ENCODE measurements at regions not wholly inside any gene's neighbourhood (a gene's known extent, or its start where the extent isn't known, plus 50 kb on each side); places are given as distances from the start of the nearest gene placed in this dataset.

GRCh38 chr16:6110346-6110745, 1012.8 kb upstream of the EEF2KMT start:
- H3K9me3 ChIP-seq (ENCODE audit: control insufficient read depth, insufficient read depth, low read depth, low read length): no peaks in the 10 kb centered on the region
- H3K36me3 ChIP-seq (ENCODE audit: control insufficient read depth in 2 of 2, insufficient read depth in 1 of 2, low read length in 2 of 2): no peaks in the 10 kb centered on the region
- H3K4me1 ChIP-seq (ENCODE audit: control insufficient read depth, insufficient read depth, low read length): no peaks in the 10 kb centered on the region
- ChIA-PET CTCF (no interaction called here), POLR2A (no interaction called here)
- H3K4me3 ChIP-seq (ENCODE audit: low read depth, low read length): no peak overlapping the region
- TF ChIP-seq GLI4 (tag by site-specific recombination; IDR thresholded peaks at IDR 0.05): no peak
- H3K27ac ChIP-seq (ENCODE audit: extremely low read depth, low read depth, low read length): no peak overlapping the region

GRCh38 chr16:6106061-6106460, 1008.5 kb upstream of the EEF2KMT start:
- no peak for TF ChIP-seq ZNF366 (tag by site-specific recombination; conservative IDR thresholded peaks at IDR 0.05)
- TF ChIP-seq KLF10 (tag by site-specific recombination; IDR thresholded peaks at IDR 0.05): no peak
- no peak for TF ChIP-seq ZNF19 (tag by site-specific recombination; IDR thresholded peaks at IDR 0.05; ENCODE audit: low read depth)
- Histone ChIP-seq H3K4me1 (ENCODE audit: control insufficient read depth, insufficient read depth, low read length) (no peaks in the 10 kb centered on the region), H3K27ac (ENCODE audit: extremely low read depth, low read depth, low read length) (no peak overlapping the region), H3K4me3 (ENCODE audit: low read depth, low read length) (no peak overlapping the region), H3K36me3 (ENCODE audit: control insufficient read depth in 2 of 2, insufficient read depth in 1 of 2, low read length in 2 of 2) (no peaks in the 10 kb centered on the region), H3K9me3 (ENCODE audit: control insufficient read depth, insufficient read depth, low read depth, low read length) (no peaks in the 10 kb centered on the region)
- ChIA-PET CTCF (interaction anchor here (0.6 kb wide), 1 partner anchor 537 kb away, joined by 3 read pairs; no protein-coding TSS in a partner anchor), POLR2A (no interaction called here)

- Histone ChIP-seq H3K9me3 (ENCODE audit: control insufficient read depth, insufficient read depth, low read depth, low read length) (no peaks in the 10 kb centered on the region), H3K27ac (ENCODE audit: extremely low read depth, low read depth, low read length) (no peak overlapping the region), H3K4me1 (ENCODE audit: control insufficient read depth, insufficient read depth, low read length) (no peaks in the 10 kb centered on the region), H3K4me3 (ENCODE audit: low read depth, low read length) (no peak overlapping the region), H3K36me3 (ENCODE audit: control insufficient read depth in 2 of 2, insufficient read depth in 1 of 2, low read length in 2 of 2) (no peaks in the 10 kb centered on the region)
- CTCF ChIA-PET: no interaction called here
- no peak for TF ChIP-seq KLF1 (tag by site-specific recombination; IDR thresholded peaks at IDR 0.05)
- TF ChIP-seq ZNF350 (tag by site-specific recombination; IDR thresholded peaks at IDR 0.05): no peak
- POLR2A ChIA-PET: no interaction called here
Measured at GRCh38 chr16:6105115-6105514, 1007.5 kb upstream of the EEF2KMT start.

GRCh38 chr16:6104428-6104827, 1006.8 kb upstream of the EEF2KMT start:
- CTCF ChIA-PET: interaction anchor here (0.8 kb wide), 1 partner anchor 23 kb away, joined by 3 read pairs; no protein-coding TSS in a partner anchor
- no peaks in the 10 kb centered on the region for H3K4me1 ChIP-seq (ENCODE audit: control insufficient read depth, insufficient read depth, low read length)
- no peak overlapping the region for H3K27ac ChIP-seq (ENCODE audit: extremely low read depth, low read depth, low read length)
- POLR2A ChIA-PET: no interaction called here
- H3K36me3 ChIP-seq (ENCODE audit: control insufficient read depth in 2 of 2, insufficient read depth in 1 of 2, low read length in 2 of 2): no peaks in the 10 kb centered on the region
- no peak overlapping the region for H3K4me3 ChIP-seq (ENCODE audit: low read depth, low read length)
- H3K9me3 ChIP-seq (ENCODE audit: control insufficient read depth, insufficient read depth, low read depth, low read length): no peaks in the 10 kb centered on the region
- TF ChIP-seq ZNF785 (tag by site-specific recombination; IDR thresholded peaks at IDR 0.05) (no peak), ZNF121 (tag by site-specific recombination; IDR thresholded peaks at IDR 0.05) (no peak)

- Histone ChIP-seq H3K36me3 (ENCODE audit: control insufficient read depth in 2 of 2, insufficient read depth in 1 of 2, low read length in 2 of 2) (no peaks in the 10 kb centered on the region), H3K4me3 (ENCODE audit: low read depth, low read length) (no peak overlapping the region), H3K9me3 (ENCODE audit: control insufficient read depth, insufficient read depth, low read depth, low read length) (no peaks in the 10 kb centered on the region), H3K27ac (ENCODE audit: extremely low read depth, low read depth, low read length) (no peak overlapping the region), H3K4me1 (ENCODE audit: control insufficient read depth, insufficient read depth, low read length) (no peaks in the 10 kb centered on the region)
- ChIA-PET POLR2A (no interaction called here), CTCF (interaction anchor here (0.8 kb wide), 1 partner anchor 22 kb away, joined by 3 read pairs; no protein-coding TSS in a partner anchor)
- TF ChIP-seq ZNF140 (tag by site-specific recombination; IDR thresholded peaks at IDR 0.05): no peak
- TF ChIP-seq REST (tag by site-specific recombination; IDR thresholded peaks at IDR 0.05): no peak
- no peak for TF ChIP-seq ZNF791 (tag by site-specific recombination; IDR thresholded peaks at IDR 0.05)
- TF ChIP-seq ZFP69B (tag by site-specific recombination; IDR thresholded peaks at IDR 0.05): no peak
- no peak for TF ChIP-seq ZNF747 (tag by site-specific recombination; IDR thresholded peaks at IDR 0.05)
- no peak for TF ChIP-seq ZBTB48 (tag by site-specific recombination; IDR thresholded peaks at IDR 0.05)
- TF ChIP-seq MZF1 (tag by site-specific recombination; IDR thresholded peaks at IDR 0.05; ENCODE audit: borderline replicate concordance): no peak
- TF ChIP-seq ZNF837 (tag by site-specific recombination; IDR thresholded peaks at IDR 0.05): no peak
- TF ChIP-seq ZNF639 (tag by site-specific recombination; IDR thresholded peaks at IDR 0.05): no peak
- TF ChIP-seq ZNF623 (tag by site-specific recombination; IDR thresholded peaks at IDR 0.05): no peak
- TF ChIP-seq ZNF596 (tag by site-specific recombination; IDR thresholded peaks at IDR 0.05): no peak
- TF ChIP-seq ZNF621 (tag by site-specific recombination; IDR thresholded peaks at IDR 0.05): no peak
- TF ChIP-seq ZNF18 (tag by site-specific recombination; IDR thresholded peaks at IDR 0.05): no peak
Measured at GRCh38 chr16:6103561-6103960, 1006.0 kb upstream of the EEF2KMT start.

All from HEK293 (cell line).